ENCODE measurements at regions not wholly inside any gene's neighbourhood (a gene's known extent, or its start where the extent isn't known, plus 50 kb on each side); places are given as distances from the start of the nearest gene placed in this dataset.
A peak's percentile ranks its signal among the peaks of the same experiment; 100 is the strongest.

- H3K4me1 ChIP-seq: no peaks in the 10 kb centered on the region
- H3K27ac ChIP-seq (replicated peaks): no peak overlapping the region
- no peak for DNase-seq
- no peak overlapping the region for H3K4me3 ChIP-seq
- H3K36me3 ChIP-seq: no peaks in the 10 kb centered on the region
- peak; percentile 53 for TF ChIP-seq CTCF (IDR thresholded peaks at IDR 0.05; ENCODE audit: borderline replicate concordance)
- no peaks in the 10 kb centered on the region for H3K9me3 ChIP-seq (replicated peaks)
- no peaks in the 10 kb centered on the region for H3K27me3 ChIP-seq (ENCODE audit: low read depth)
- intact Hi-C loops (cut with micrococcal nuclease): no loop called here
Measured at GRCh38 chr4:15162465-15163283, 160.4 kb downstream of the CPEB2 start.

- no peak for DNase-seq
- Histone ChIP-seq H3K9me3 (replicated peaks) (no peaks in the 10 kb centered on the region), H3K27ac (replicated peaks) (no peak overlapping the region), H3K4me3 (no peak overlapping the region), H3K4me1 (no peaks in the 10 kb centered on the region), H3K36me3 (no peaks in the 10 kb centered on the region), H3K27me3 (ENCODE audit: low read depth) (no peaks in the 10 kb centered on the region)
- intact Hi-C loops (cut with micrococcal nuclease): no loop called here
- TF ChIP-seq CTCF (IDR thresholded peaks at IDR 0.05; ENCODE audit: borderline replicate concordance): no peak
Measured at GRCh38 chr4:15163284-15163645, 161.0 kb downstream of the CPEB2 start.

GRCh38 chr4:15164571-15164970, 162.3 kb downstream of the CPEB2 start:
- no peaks in the 10 kb centered on the region for H3K36me3 ChIP-seq

GRCh38 chr4:15167743-15168142, 165.5 kb downstream of the CPEB2 start:
- DNase-seq: no peak
- Histone ChIP-seq H3K4me1 (no peaks in the 10 kb centered on the region), H3K27me3 (ENCODE audit: low read depth) (no peaks in the 10 kb centered on the region), H3K4me3 (no peak overlapping the region), H3K36me3 (no peaks in the 10 kb centered on the region), H3K27ac (replicated peaks) (no peak overlapping the region), H3K9me3 (replicated peaks) (peaks cover 18% of the 10 kb centered on the region)
- intact Hi-C loops (cut with micrococcal nuclease): no loop called here
- no peak for TF ChIP-seq CTCF (IDR thresholded peaks at IDR 0.05; ENCODE audit: borderline replicate concordance)

More at GRCh38 chr4:15164571-15164970, 162.3 kb downstream of the CPEB2 start:
- intact Hi-C loops (cut with micrococcal nuclease): no loop called here
- Histone ChIP-seq H3K9me3 (replicated peaks) (no peaks in the 10 kb centered on the region), H3K27me3 (ENCODE audit: low read depth) (no peaks in the 10 kb centered on the region), H3K4me1 (no peaks in the 10 kb centered on the region), H3K27ac (replicated peaks) (no peak overlapping the region), H3K4me3 (no peak overlapping the region)
- no peak for DNase-seq
- no peak for TF ChIP-seq CTCF (IDR thresholded peaks at IDR 0.05; ENCODE audit: borderline replicate concordance)

- Histone ChIP-seq H3K9me3 (replicated peaks) (peaks cover 19% of the 10 kb centered on the region), H3K27ac (replicated peaks) (no peak overlapping the region), H3K4me1 (no peaks in the 10 kb centered on the region), H3K36me3 (no peaks in the 10 kb centered on the region), H3K27me3 (ENCODE audit: low read depth) (no peaks in the 10 kb centered on the region), H3K4me3 (no peak overlapping the region)
- intact Hi-C loops (cut with micrococcal nuclease): no loop called here
- no peak for TF ChIP-seq CTCF (IDR thresholded peaks at IDR 0.05; ENCODE audit: borderline replicate concordance)
- no peak for DNase-seq
Measured at GRCh38 chr4:15168759-15169158, 166.5 kb downstream of the CPEB2 start.

Data from left ventricle myocardium inferior (tissue), 1 donor.